Superior temporal gyrus (tissue), 1 donor: ENCODE measurements at regions not wholly inside any gene's neighbourhood (a gene's known extent, or its start where the extent isn't known, plus 50 kb on each side); places are given as distances from the start of the nearest gene placed in this dataset.

ENCODE experiments used
- DNase-seq: peaks from one replicate; pipeline ENCODE4 v3.0.0-alpha.2; 2016; ENCODE audit errors: extremely low spot score

GRCh38 chr5:66469684-66470083 is 126.5 kb upstream of the MAST4 start:
- no peak for DNase-seq

GRCh38 chr5:66472010-66472409 is 124.2 kb upstream of the MAST4 start:
- no peak for DNase-seq

- no peak for DNase-seq
Observed at GRCh38 chr5:66475731-66476130, 120.5 kb upstream of the MAST4 start.

- DNase-seq: no peak
Observed at GRCh38 chr5:66477596-66477995, 118.6 kb upstream of the MAST4 start.

GRCh38 chr5:66494437-66494836 is 101.8 kb upstream of the MAST4 start:
- DNase-seq: no peak

GRCh38 chr5:66498791-66499207 is 97.4 kb upstream of the MAST4 start:
- DNase-seq: no peak

- DNase-seq: no peak
Observed at GRCh38 chr5:66503203-66503789, 92.9 kb upstream of the MAST4 start.

- DNase-seq: no peak
Observed at GRCh38 chr5:66507106-66507505, 89.1 kb upstream of the MAST4 start.

- DNase-seq: no peak
Observed at GRCh38 chr5:66511491-66511890, 84.7 kb upstream of the MAST4 start.

- no peak for DNase-seq
Observed at GRCh38 chr5:66513130-66513529, 83.1 kb upstream of the MAST4 start.

- no peak for DNase-seq
Observed at GRCh38 chr5:66515209-66515608, 81.0 kb upstream of the MAST4 start.

GRCh38 chr5:66516550-66516949 is 79.6 kb upstream of the MAST4 start:
- no peak for DNase-seq

- DNase-seq: no peak
Observed at GRCh38 chr5:66517351-66517750, 78.8 kb upstream of the MAST4 start.

GRCh38 chr5:66518052-66518451 is 78.1 kb upstream of the MAST4 start:
- no peak for DNase-seq

- no peak for DNase-seq
Observed at GRCh38 chr5:66518753-66519152, 77.4 kb upstream of the MAST4 start.

GRCh38 chr5:66519626-66520025 is 76.6 kb upstream of the MAST4 start:
- no peak for DNase-seq

GRCh38 chr5:66520854-66521253 is 75.3 kb upstream of the MAST4 start:
- no peak for DNase-seq

GRCh38 chr5:66527478-66528035 is 68.6 kb upstream of the MAST4 start:
- DNase-seq: no peak

GRCh38 chr5:66529182-66529581 is 67.0 kb upstream of the MAST4 start:
- DNase-seq: no peak

- DNase-seq: no peak
Observed at GRCh38 chr5:66529704-66530103, 66.5 kb upstream of the MAST4 start.

GRCh38 chr5:66538126-66538525 is 58.1 kb upstream of the MAST4 start:
- DNase-seq: no peak

- DNase-seq: no peak
Observed at GRCh38 chr5:66538531-66538930, 57.7 kb upstream of the MAST4 start.

GRCh38 chr5:66540078-66540477 is 56.1 kb upstream of the MAST4 start:
- DNase-seq: no peak

- DNase-seq: no peak
Observed at GRCh38 chr5:66542711-66543110, 53.5 kb upstream of the MAST4 start.
